Mesendoderm (in vitro differentiated cells): ENCODE measurements at regions not wholly inside any gene's neighbourhood (a gene's known extent, or its start where the extent isn't known, plus 50 kb on each side); places are given as distances from the start of the nearest gene placed in this dataset.

ENCODE experiments used
- DNase-seq: peaks from one replicate; pipeline ENCODE4 v3.0.0; 2013
- H2AK5ac ChIP-seq: 2 replicates; pipeline ENCODE4 v1.6.1; 2013; ENCODE audit warnings: low read length, inconsistent platforms
- H2BK120ac ChIP-seq: 2 replicates; pipeline ENCODE4 v1.6.1; 2013; ENCODE audit warnings: low read depth, mild to moderate bottlenecking, low read length, moderate library complexity, mixed read lengths
- H2BK15ac ChIP-seq: replicated peaks from 2 replicates; pipeline ENCODE4 v1.6.1; 2013; ENCODE audit warnings: low read depth, mild to moderate bottlenecking, moderate library complexity
- H2BK5ac ChIP-seq: 2 replicates; pipeline ENCODE4 v1.6.1; 2013; ENCODE audit warnings: low read length, inconsistent platforms
- H3K18ac ChIP-seq: 2 replicates; pipeline ENCODE4 v1.6.1; 2013; ENCODE audit warnings: mild to moderate bottlenecking, low read length, mixed read lengths
- H3K23ac ChIP-seq: one replicate; pipeline ENCODE4 v1.6.1; 2013; ENCODE audit warnings: low read length
- H3K27ac ChIP-seq: 2 replicates; pipeline ENCODE4 v1.5.1; 2013; ENCODE audit warnings: low read depth, mild to moderate bottlenecking, inconsistent platforms, low read length, moderate library complexity
- H3K27me3 ChIP-seq: 2 replicates; pipeline ENCODE4 v1.6.1; 2013; ENCODE audit warnings: low read length, control low read depth, mild to moderate bottlenecking, inconsistent platforms; ENCODE audit not compliant: insufficient read depth, poor library complexity
- H3K36me3 ChIP-seq: 2 replicates; pipeline ENCODE4 v1.6.1; 2013; ENCODE audit warnings: low read length, inconsistent platforms; ENCODE audit not compliant: control insufficient read depth, insufficient read depth
- H3K4ac ChIP-seq: one replicate; pipeline ENCODE4 v1.6.1; 2013; ENCODE audit warnings: low read depth, mild to moderate bottlenecking, low read length, moderate library complexity
- H3K4me1 ChIP-seq: 2 replicates; pipeline ENCODE4 v1.6.1; 2013; ENCODE audit warnings: low read depth, low read length, inconsistent platforms; ENCODE audit not compliant: control insufficient read depth
- H3K4me2 ChIP-seq: 2 replicates; pipeline ENCODE4 v1.6.1; 2013; ENCODE audit warnings: low read length
- H3K4me3 ChIP-seq: 2 replicates; pipeline ENCODE4 v1.5.1; 2013; ENCODE audit warnings: mild to moderate bottlenecking, low read length
- H3K56ac ChIP-seq: one replicate; pipeline ENCODE4 v1.6.1; 2013; ENCODE audit warnings: low read length
- H3K79me1 ChIP-seq: 2 replicates; pipeline ENCODE4 v1.6.1; 2013; ENCODE audit warnings: low read length, inconsistent platforms
- H3K79me2 ChIP-seq: 2 replicates; pipeline ENCODE4 v1.6.1; 2013; ENCODE audit warnings: mild to moderate bottlenecking, low read length; ENCODE audit not compliant: control insufficient read depth, insufficient read depth
- H3K9ac ChIP-seq: 2 replicates; pipeline ENCODE4 v1.6.1; 2013; ENCODE audit warnings: low read length, inconsistent platforms
- H4K5ac ChIP-seq: one replicate; pipeline ENCODE4 v1.6.1; 2013; ENCODE audit warnings: low read length
- H4K8ac ChIP-seq: one replicate; pipeline ENCODE4 v1.6.1; 2013; ENCODE audit warnings: low read depth, mild to moderate bottlenecking, control low read depth, low read length, moderate library complexity
- WGBS: extraction: QIAGEN DNeasy Blood & Tissue Kit; methylation state at CpG from one replicate; pipeline ENCODE4 v1.1.7; 2013; ENCODE audit warnings: low lambda C conversion rate, missing lambda C conversion rate; ENCODE audit not compliant: insufficient coverage; ENCODE audit errors: extremely low coverage; 5-methylcytosine and 5-hydroxymethylcytosine counted together

DNA sequence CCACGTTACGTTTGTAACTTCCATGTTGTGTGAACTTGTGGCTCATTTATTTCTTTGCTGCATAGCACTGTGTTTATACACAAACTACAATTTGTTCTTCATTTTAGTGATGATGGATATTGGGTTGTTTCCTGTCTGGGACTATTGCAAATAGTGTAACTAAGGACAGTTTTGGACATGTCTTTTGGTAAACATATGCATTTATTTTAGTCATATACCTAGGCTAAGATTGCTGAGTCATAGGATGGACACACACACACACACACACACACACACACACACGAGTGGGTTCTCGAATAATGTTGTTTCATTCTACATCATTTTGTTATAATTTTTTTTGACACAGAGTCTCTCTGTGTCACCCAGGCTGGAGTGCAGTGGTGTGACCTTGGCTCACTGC lies 123.5 kb upstream of the CAND1 start:
- no peaks in the 10 kb centered on the region for H3K79me2 ChIP-seq
- H3K27ac ChIP-seq = no peak overlapping the region
- no peaks in the 10 kb centered on the region for H3K36me3 ChIP-seq
- no peak overlapping the region for H2AK5ac ChIP-seq
- H3K79me1 ChIP-seq = no peaks in the 10 kb centered on the region
- H3K27me3 ChIP-seq = no peaks in the 10 kb centered on the region
- no peak overlapping the region for H3K4me3 ChIP-seq
- H3K18ac ChIP-seq = no peak overlapping the region
- H3K56ac ChIP-seq = no peak overlapping the region
- H3K4me1 ChIP-seq = no peaks in the 10 kb centered on the region
- no peak overlapping the region for H2BK5ac ChIP-seq
- H3K4ac ChIP-seq = no peak overlapping the region
- H3K23ac ChIP-seq = no peak overlapping the region
- H2BK15ac ChIP-seq = no peak overlapping the region
- no peak overlapping the region for H4K8ac ChIP-seq
- H4K5ac ChIP-seq = no peak overlapping the region
- H3K4me2 ChIP-seq = no peak overlapping the region
- no peak overlapping the region for H2BK120ac ChIP-seq
- DNase-seq = no peak
- H3K9ac ChIP-seq = no peak overlapping the region
- no CpG with 5 or more reads among the region's 4 CpGs for WGBS

DNA sequence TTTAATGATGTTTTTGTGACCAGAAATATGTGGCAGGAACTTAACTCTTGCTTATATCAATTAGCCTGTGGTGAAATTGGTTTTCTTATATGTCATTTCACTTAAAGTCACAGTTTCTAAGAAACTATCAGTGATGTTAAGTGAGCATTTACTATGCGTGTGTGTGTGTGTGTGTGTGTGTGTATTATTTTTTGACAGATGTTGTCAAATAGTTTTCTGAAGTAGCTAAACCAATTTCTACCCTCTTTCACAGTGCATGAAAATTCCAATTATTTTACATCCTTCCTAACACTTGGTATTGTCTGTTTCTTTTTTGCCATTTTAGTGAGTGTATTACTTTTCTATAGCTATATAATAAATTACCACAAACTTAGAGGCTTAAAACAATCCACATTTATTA lies 122.1 kb upstream of the CAND1 start:
- no peak overlapping the region for H4K8ac ChIP-seq
- H3K79me2 ChIP-seq = no peaks in the 10 kb centered on the region
- H3K4me3 ChIP-seq = no peak overlapping the region
- no peak overlapping the region for H3K18ac ChIP-seq
- no peak overlapping the region for H3K56ac ChIP-seq
- H3K4me2 ChIP-seq = no peak overlapping the region
- H2AK5ac ChIP-seq = no peak overlapping the region
- no peaks in the 10 kb centered on the region for H3K36me3 ChIP-seq
- WGBS = no CpG with 5 or more reads among the region's 1 CpG
- H3K4me1 ChIP-seq = no peaks in the 10 kb centered on the region
- H2BK5ac ChIP-seq = no peak overlapping the region
- no peak overlapping the region for H2BK15ac ChIP-seq
- no peaks in the 10 kb centered on the region for H3K27me3 ChIP-seq
- DNase-seq = no peak
- no peaks in the 10 kb centered on the region for H3K79me1 ChIP-seq
- no peak overlapping the region for H4K5ac ChIP-seq
- H3K4ac ChIP-seq = no peak overlapping the region
- no peak overlapping the region for H2BK120ac ChIP-seq
- no peak overlapping the region for H3K27ac ChIP-seq
- no peak overlapping the region for H3K23ac ChIP-seq
- H3K9ac ChIP-seq = no peak overlapping the region

DNA sequence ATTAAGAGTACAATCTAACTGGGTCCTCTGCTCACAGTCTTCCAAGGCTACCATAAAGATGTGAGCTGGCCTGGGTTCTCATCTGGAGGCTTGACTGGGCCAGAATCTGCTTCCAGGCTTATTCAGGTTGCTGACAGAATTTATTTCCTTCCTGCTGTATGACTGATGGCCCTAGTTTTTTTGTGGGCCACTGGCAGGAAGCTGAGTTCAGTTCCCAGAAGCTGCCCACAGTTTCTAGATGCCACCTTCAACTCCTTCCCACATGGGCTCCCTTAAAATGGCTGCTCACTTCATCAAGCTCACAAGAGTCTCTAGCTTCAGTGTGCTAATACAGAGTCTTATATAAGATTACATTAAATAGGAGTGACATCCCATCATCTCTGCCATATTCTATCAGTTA lies 121.7 kb upstream of the CAND1 start:
- H2BK5ac ChIP-seq = no peak overlapping the region
- no peaks in the 10 kb centered on the region for H3K4me1 ChIP-seq
- no peak overlapping the region for H3K23ac ChIP-seq
- no peak overlapping the region for H3K4me3 ChIP-seq
- no peak overlapping the region for H3K9ac ChIP-seq
- no peak overlapping the region for H3K18ac ChIP-seq
- no peak overlapping the region for H4K8ac ChIP-seq
- no peak overlapping the region for H2AK5ac ChIP-seq
- no peak overlapping the region for H3K56ac ChIP-seq
- no peak for DNase-seq
- no peak overlapping the region for H2BK120ac ChIP-seq
- no peak overlapping the region for H2BK15ac ChIP-seq
- H3K27ac ChIP-seq = no peak overlapping the region
- no peak overlapping the region for H4K5ac ChIP-seq
- no peak overlapping the region for H3K4me2 ChIP-seq
- H3K4ac ChIP-seq = no peak overlapping the region
- H3K79me2 ChIP-seq = no peaks in the 10 kb centered on the region
- H3K27me3 ChIP-seq = no peaks in the 10 kb centered on the region
- H3K79me1 ChIP-seq = no peaks in the 10 kb centered on the region
- no peaks in the 10 kb centered on the region for H3K36me3 ChIP-seq

DNA sequence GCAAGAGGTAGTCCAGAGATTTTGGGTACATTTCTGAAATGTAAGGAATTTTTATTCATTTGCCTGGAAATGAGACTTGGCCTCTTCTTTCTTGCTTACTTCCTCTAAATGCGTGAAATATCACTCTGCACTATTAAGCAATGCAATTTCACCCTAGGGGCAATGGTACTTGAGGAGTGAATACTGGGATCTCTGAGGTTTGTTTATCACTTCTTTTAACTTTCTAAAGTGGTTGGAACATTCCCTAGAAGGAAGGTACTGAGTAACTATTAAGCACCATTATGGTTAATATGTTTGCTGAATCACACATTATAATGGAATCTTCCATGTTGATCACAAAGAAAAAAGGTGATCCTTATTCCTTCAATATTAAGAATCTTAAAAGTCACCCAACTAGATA lies 120.9 kb upstream of the CAND1 start:
- Histone ChIP-seq H3K4ac (no peak overlapping the region), H3K4me2 (no peak overlapping the region), H3K9ac (no peak overlapping the region), H3K4me3 (no peak overlapping the region), H3K23ac (no peak overlapping the region), H3K27ac (no peak overlapping the region), H4K5ac (no peak overlapping the region), H3K79me2 (no peaks in the 10 kb centered on the region), H3K27me3 (no peaks in the 10 kb centered on the region), H3K56ac (no peak overlapping the region), H2AK5ac (no peak overlapping the region), H3K36me3 (no peaks in the 10 kb centered on the region), H3K79me1 (no peaks in the 10 kb centered on the region), H2BK120ac (no peak overlapping the region), H3K18ac (no peak overlapping the region), H2BK5ac (no peak overlapping the region), H2BK15ac (no peak overlapping the region), H4K8ac (no peak overlapping the region), H3K4me1 (no peaks in the 10 kb centered on the region)
- no CpG with 5 or more reads among the region's 1 CpG for WGBS
- DNase-seq = no peak

DNA sequence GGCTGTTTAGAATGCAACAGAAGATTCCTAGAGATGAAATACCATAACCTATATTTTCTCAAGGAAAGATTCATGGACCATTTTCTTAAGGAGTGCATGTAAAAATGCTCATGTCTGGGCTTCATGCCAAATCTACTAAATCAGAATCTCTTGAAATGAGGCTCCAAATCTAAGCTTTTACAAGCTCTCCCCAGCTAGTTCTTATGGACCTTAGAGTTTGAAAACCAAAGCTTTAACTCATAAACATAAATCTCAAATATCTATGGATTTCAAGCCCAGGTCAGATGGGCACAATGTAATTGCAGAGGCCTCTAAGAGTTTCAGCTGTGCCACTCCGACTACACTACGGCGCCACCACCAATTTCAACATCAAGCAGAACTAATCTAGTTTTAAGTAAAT lies 117.3 kb upstream of the CAND1 start:
- H3K27ac ChIP-seq = no peak overlapping the region
- H2BK120ac ChIP-seq = no peak overlapping the region
- no peak overlapping the region for H4K8ac ChIP-seq
- H2BK5ac ChIP-seq = no peak overlapping the region
- no peaks in the 10 kb centered on the region for H3K36me3 ChIP-seq
- no peak for DNase-seq
- no peaks in the 10 kb centered on the region for H3K79me1 ChIP-seq
- H3K4me1 ChIP-seq = no peaks in the 10 kb centered on the region
- no peaks in the 10 kb centered on the region for H3K79me2 ChIP-seq
- H4K5ac ChIP-seq = no peak overlapping the region
- no peak overlapping the region for H2AK5ac ChIP-seq
- no peak overlapping the region for H3K4ac ChIP-seq
- H3K23ac ChIP-seq = no peak overlapping the region
- no CpG with 5 or more reads among the region's 3 CpGs for WGBS
- H2BK15ac ChIP-seq = no peak overlapping the region
- no peak overlapping the region for H3K18ac ChIP-seq
- H3K9ac ChIP-seq = no peak overlapping the region
- H3K27me3 ChIP-seq = no peaks in the 10 kb centered on the region
- no peak overlapping the region for H3K56ac ChIP-seq
- H3K4me3 ChIP-seq = no peak overlapping the region
- H3K4me2 ChIP-seq = no peak overlapping the region

DNA sequence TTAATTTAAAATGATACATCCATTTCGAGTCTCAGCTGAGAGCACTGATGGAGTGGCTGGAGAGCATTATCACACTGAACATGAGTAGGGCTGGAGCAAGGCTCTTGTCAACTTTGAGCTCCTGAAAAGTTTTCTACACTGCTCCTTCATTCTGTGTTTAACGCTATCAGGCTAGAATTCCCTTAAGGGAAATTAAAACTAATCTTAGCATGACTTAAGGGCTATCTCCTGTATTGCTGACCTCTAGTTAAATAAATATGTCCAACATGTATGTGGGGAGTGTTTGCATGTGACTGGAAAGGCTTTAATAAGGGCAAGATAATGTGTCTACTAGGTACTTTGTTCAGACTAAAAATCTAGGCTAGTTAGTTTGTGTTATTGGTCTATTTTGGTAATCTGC lies 116.7 kb upstream of the CAND1 start:
- Histone ChIP-seq H3K4ac (no peak overlapping the region), H2BK15ac (no peak overlapping the region), H3K23ac (no peak overlapping the region), H2AK5ac (no peak overlapping the region), H3K27ac (no peak overlapping the region), H3K4me3 (no peak overlapping the region), H3K56ac (no peak overlapping the region), H4K8ac (no peak overlapping the region), H3K27me3 (no peaks in the 10 kb centered on the region), H3K79me1 (no peaks in the 10 kb centered on the region), H3K9ac (no peak overlapping the region), H3K79me2 (no peaks in the 10 kb centered on the region), H2BK5ac (no peak overlapping the region), H2BK120ac (no peak overlapping the region), H3K36me3 (no peaks in the 10 kb centered on the region), H4K5ac (no peak overlapping the region), H3K18ac (no peak overlapping the region), H3K4me1 (no peaks in the 10 kb centered on the region), H3K4me2 (no peak overlapping the region)
- no CpG with 5 or more reads among the region's 2 CpGs for WGBS
- DNase-seq = no peak
